Osteoblast (primary cell): ENCODE measurements at regions not wholly inside any gene's neighbourhood (a gene's known extent, or its start where the extent isn't known, plus 50 kb on each side); places are given as distances from the start of the nearest gene placed in this dataset.

Source experiments
- DNase-seq: peaks from one replicate; pipeline ENCODE4 v3.0.0; 2011; ENCODE audit warnings: low spot score, mixed read lengths; ENCODE audit not compliant: insufficient read length; ENCODE audit errors: missing footprints
- H2AFZ ChIP-seq: 2 replicates; pipeline ENCODE4 v1.6.0; 2011; ENCODE audit warnings: mild to moderate bottlenecking, low read length
- H3K27ac ChIP-seq: 2 replicates; pipeline ENCODE4 v1.5.1; 2011; ENCODE audit warnings: mild to moderate bottlenecking, low read depth, low read length, moderate library complexity
- H3K27me3 ChIP-seq: 2 replicates; pipeline ENCODE4 v1.6.0; 2012; ENCODE audit warnings: mild to moderate bottlenecking, control low read depth, inconsistent platforms, low read length, moderate library complexity; ENCODE audit not compliant: insufficient read depth
- H3K36me3 ChIP-seq: 2 replicates; pipeline ENCODE4 v1.5.1; 2011; ENCODE audit warnings: mild to moderate bottlenecking, low read length, control low read depth, moderate library complexity; ENCODE audit not compliant: insufficient read depth
- H3K4me1 ChIP-seq: 2 replicates; pipeline ENCODE4 v1.5.1; 2011; ENCODE audit warnings: mild to moderate bottlenecking, low read length, control low read depth, moderate library complexity; ENCODE audit not compliant: insufficient read depth
- H3K4me2 ChIP-seq: 2 replicates; pipeline ENCODE4 v1.6.0; 2011; ENCODE audit warnings: mild to moderate bottlenecking, low read length; ENCODE audit not compliant: insufficient read depth
- H3K4me3 ChIP-seq: fragments of 200-600 bp; sonication (generic); 3 replicates; pipeline ENCODE4 v1.5.1; 2012; ENCODE audit warnings: mild to moderate bottlenecking, low read length, inconsistent platforms; ENCODE audit not compliant: insufficient read depth
- H3K79me2 ChIP-seq: 2 replicates; pipeline ENCODE4 v1.6.0; 2012; ENCODE audit warnings: mild to moderate bottlenecking, low read length, control low read depth, inconsistent platforms; ENCODE audit not compliant: insufficient read depth
- H3K9me3 ChIP-seq: 2 replicates; pipeline ENCODE4 v1.5.1; 2011; ENCODE audit warnings: low read depth, low read length, control low read depth
- H4K20me1 ChIP-seq: 2 replicates; pipeline ENCODE4 v1.6.0; 2012; ENCODE audit warnings: mild to moderate bottlenecking, low read length, control low read depth; ENCODE audit not compliant: insufficient read depth
- TF ChIP-seq, protein P1 (sequence below): IDR thresholded peaks from 2 replicates; pipeline ENCODE4 v1.5.1; 2011; ENCODE audit warnings: mild to moderate bottlenecking, low read depth, low read length, moderate library complexity; ENCODE audit errors: extremely low read depth

DNA sequence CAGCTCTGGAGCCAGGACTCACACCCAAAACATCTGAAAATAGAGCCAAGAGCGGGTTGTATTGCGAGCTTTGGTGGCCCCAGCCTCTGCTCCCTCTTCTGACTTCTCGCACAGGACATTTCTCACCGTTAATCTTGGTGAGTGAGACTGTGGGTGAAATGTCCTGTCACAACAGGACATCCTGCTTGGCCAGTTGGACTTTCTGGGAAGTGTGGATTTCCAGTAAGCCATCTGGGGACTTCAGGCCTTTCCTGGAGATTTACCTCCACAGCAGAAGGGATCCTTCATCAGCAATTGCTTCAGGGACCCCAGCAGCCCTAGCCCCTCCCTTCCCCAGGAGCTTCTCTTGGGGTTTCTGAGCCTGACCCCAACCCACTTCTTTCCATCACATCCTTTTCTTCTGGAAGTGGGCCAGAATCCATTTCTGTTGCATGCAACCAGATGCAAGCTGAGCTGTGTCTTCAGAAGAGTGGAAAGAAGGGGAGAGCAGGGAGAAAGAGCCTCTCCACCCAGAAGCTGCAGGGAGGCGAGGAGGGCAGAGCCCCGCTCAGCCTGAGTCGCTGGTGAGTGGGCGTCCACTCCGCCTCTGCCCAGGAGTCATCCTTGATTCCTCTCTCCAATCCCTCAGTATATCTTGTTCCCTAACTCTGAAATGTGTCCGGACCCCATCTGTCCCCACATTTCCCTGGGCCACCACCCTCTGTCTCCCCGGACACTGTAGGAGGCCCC lies 50.3 kb upstream of the GADD45G start:
- H3K36me3 ChIP-seq = no peaks in the 10 kb centered on the region
- TF ChIP-seq, protein P1, sequence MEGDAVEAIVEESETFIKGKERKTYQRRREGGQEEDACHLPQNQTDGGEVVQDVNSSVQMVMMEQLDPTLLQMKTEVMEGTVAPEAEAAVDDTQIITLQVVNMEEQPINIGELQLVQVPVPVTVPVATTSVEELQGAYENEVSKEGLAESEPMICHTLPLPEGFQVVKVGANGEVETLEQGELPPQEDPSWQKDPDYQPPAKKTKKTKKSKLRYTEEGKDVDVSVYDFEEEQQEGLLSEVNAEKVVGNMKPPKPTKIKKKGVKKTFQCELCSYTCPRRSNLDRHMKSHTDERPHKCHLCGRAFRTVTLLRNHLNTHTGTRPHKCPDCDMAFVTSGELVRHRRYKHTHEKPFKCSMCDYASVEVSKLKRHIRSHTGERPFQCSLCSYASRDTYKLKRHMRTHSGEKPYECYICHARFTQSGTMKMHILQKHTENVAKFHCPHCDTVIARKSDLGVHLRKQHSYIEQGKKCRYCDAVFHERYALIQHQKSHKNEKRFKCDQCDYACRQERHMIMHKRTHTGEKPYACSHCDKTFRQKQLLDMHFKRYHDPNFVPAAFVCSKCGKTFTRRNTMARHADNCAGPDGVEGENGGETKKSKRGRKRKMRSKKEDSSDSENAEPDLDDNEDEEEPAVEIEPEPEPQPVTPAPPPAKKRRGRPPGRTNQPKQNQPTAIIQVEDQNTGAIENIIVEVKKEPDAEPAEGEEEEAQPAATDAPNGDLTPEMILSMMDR = no peak
- DNase-seq = no peak

DNA sequence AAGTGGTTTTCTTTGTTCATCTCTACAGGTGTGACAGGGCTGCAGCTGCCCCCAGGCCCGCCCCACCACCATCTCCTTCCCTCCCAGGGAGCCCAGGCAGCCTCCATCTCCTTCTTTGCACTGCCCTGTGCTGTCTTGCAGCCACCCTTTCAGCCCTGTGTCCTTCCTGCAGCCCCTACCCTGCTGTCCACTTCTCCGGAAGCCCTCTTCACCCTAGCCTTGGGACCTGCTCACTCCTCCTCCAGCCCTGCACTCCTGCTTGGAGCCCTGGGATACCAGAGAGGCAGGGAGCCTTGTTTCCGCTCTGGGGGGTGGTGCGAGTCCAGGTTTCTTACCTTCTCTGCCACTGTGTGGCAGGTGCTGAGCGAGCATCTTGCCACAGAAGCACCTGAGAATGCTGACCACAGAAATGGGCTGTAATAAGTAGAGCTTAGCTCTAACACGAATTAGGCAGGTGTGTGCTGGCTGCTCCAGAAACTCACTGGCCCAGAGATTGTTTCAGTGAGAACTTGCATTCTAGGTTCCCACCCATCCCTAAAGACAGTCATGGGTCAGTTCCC lies 51.3 kb upstream of the GADD45G start:
- Histone ChIP-seq H3K9me3 (no peaks in the 10 kb centered on the region), H3K4me3 (no peak overlapping the region), H3K36me3 (no peaks in the 10 kb centered on the region), H2AFZ (no peak overlapping the region), H3K27me3 (peaks cover 9% of the 10 kb centered on the region), H3K79me2 (no peaks in the 10 kb centered on the region), H4K20me1 (no peaks in the 10 kb centered on the region), H3K4me1 (peaks cover 9% of the 10 kb centered on the region), H3K4me2 (no peak overlapping the region), H3K27ac (no peak overlapping the region)
- TF ChIP-seq, protein P1 = no peak
- no peak for DNase-seq

More for the DNA sequence above, 50.3 kb upstream of the GADD45G start:
- no peaks in the 10 kb centered on the region for H4K20me1 ChIP-seq
- no peak overlapping the region for H3K4me3 ChIP-seq
- peaks cover 13% of the 10 kb centered on the region for H3K27me3 ChIP-seq
- peaks cover 9% of the 10 kb centered on the region for H3K4me1 ChIP-seq
- H3K79me2 ChIP-seq = no peaks in the 10 kb centered on the region
- no peaks in the 10 kb centered on the region for H3K9me3 ChIP-seq
- no peak overlapping the region for H3K4me2 ChIP-seq
- H2AFZ ChIP-seq = no peak overlapping the region
- no peak overlapping the region for H3K27ac ChIP-seq

DNA sequence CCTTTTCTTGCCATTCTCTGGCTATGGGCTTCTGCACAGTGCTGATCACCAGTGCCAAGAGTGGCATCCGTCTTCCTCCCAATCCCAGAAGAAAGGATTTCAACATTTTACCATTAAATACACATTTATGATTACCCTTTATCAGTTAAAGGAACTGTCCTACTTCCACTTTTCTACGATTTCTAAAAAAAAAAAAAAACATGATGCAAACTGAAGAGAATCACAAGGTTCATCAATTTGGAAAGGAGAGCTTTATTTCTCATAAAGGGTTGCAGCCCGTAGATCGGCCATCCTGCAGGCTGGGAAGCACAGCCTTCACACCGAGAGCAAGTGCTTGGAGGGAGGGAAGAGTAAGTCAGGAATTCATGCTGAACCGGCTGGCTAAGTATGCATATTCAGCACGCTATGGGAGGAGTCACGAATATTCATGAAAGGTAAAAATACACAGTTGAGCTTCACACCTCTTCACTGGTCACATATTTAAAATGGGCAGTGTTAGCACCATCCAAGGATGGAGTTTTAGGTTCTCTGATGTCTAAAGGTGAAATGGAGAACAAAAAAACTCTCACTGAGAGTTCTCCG lies 52.5 kb upstream of the SEMA4D start:
- no peaks in the 10 kb centered on the region for H3K36me3 ChIP-seq
- TF ChIP-seq, protein P1 = no peak
- H3K79me2 ChIP-seq = no peaks in the 10 kb centered on the region
- H2AFZ ChIP-seq = no peak overlapping the region
- no peaks in the 10 kb centered on the region for H3K9me3 ChIP-seq
- DNase-seq = no peak
- no peaks in the 10 kb centered on the region for H4K20me1 ChIP-seq
- no peaks in the 10 kb centered on the region for H3K4me1 ChIP-seq
- H3K27me3 ChIP-seq = no peaks in the 10 kb centered on the region
- no peak overlapping the region for H3K27ac ChIP-seq
- no peak overlapping the region for H3K4me2 ChIP-seq
- no peak overlapping the region for H3K4me3 ChIP-seq

DNA sequence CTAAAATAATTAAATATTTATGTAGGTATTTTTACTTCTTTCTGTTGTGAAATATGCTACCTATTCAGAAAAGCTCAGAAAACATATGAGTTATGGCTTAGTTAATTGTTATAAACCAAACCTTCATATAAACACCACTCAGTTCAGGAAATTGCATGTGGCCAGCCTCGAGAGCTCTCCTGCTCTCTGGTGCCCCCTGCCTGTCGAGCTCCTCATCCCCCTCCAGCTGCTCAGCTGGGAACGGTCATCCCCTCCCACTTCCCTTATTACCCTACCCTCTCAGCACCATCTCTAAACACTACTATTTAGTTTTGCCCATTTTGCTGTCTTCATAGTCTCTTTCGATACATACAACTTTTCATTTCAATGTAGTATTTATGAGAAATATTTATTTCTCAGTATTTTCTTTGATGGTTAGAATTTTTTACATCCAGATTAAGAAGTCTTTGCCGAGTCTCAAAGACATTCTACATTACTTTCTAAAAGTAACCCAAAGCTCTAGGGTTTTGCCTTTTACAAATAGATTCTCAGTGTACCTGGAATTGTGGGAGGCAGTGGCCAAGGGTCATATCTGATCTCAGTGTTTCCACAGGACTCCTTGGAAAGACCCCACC lies 51.2 kb upstream of the SEMA4D start:
- no peaks in the 10 kb centered on the region for H3K36me3 ChIP-seq
- no peaks in the 10 kb centered on the region for H3K79me2 ChIP-seq
- H3K27me3 ChIP-seq = no peaks in the 10 kb centered on the region
- no peaks in the 10 kb centered on the region for H4K20me1 ChIP-seq
- TF ChIP-seq, protein P1 = peak; percentile 95
- H3K27ac ChIP-seq = no peak overlapping the region
- H3K4me1 ChIP-seq = no peaks in the 10 kb centered on the region
- no peak overlapping the region for H3K4me2 ChIP-seq
- no peaks in the 10 kb centered on the region for H3K9me3 ChIP-seq
- DNase-seq = peak; percentile 95
- H3K4me3 ChIP-seq = no peak overlapping the region
- no peak overlapping the region for H2AFZ ChIP-seq
